ENCODE measurements at regions not wholly inside any gene's neighbourhood (a gene's known extent, or its start where the extent isn't known, plus 50 kb on each side); places are given as distances from the start of the nearest gene placed in this dataset.

DNA sequence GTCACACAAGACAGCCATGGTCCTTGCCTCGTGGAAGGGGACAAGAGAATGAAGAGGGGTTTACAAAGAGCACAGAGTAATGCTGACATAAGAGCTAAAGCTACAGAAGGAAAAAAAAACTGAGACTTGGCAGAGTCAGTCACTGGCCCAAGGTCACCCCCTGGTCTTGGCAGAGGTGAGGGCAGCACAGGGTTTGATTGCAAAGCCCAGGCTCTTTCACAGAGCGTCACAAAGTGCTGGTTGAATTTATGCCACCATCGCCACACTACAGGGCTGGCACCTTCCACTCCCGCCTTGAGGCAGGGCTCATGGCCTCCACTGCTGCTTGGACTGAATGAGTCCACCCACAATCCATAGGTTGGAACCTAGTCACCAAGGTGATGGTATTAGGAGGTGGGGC lies 190.2 kb downstream of the INHBB start:
- TF ChIP-seq, protein P1, sequence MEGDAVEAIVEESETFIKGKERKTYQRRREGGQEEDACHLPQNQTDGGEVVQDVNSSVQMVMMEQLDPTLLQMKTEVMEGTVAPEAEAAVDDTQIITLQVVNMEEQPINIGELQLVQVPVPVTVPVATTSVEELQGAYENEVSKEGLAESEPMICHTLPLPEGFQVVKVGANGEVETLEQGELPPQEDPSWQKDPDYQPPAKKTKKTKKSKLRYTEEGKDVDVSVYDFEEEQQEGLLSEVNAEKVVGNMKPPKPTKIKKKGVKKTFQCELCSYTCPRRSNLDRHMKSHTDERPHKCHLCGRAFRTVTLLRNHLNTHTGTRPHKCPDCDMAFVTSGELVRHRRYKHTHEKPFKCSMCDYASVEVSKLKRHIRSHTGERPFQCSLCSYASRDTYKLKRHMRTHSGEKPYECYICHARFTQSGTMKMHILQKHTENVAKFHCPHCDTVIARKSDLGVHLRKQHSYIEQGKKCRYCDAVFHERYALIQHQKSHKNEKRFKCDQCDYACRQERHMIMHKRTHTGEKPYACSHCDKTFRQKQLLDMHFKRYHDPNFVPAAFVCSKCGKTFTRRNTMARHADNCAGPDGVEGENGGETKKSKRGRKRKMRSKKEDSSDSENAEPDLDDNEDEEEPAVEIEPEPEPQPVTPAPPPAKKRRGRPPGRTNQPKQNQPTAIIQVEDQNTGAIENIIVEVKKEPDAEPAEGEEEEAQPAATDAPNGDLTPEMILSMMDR (IDR thresholded peaks at IDR 0.05): no peak
- peaks cover 0 to 22% of the 10 kb centered on the region in 2 experiments for H3K9me3 ChIP-seq (ENCODE audit: control insufficient read depth in 1 of 2, insufficient read depth in 1 of 2, low read length in 2 of 2)
- no peaks in the 10 kb centered on the region for H3K27me3 ChIP-seq (ENCODE audit: control insufficient read depth in 1 of 2, insufficient read depth in 2 of 2, low read length in 2 of 2)
- Mint-ChIP-seq H3K4me1 (ENCODE audit: low read depth) (no peaks in the 10 kb centered on the region), H3K36me3 (ENCODE audit: low read depth) (no peaks in the 10 kb centered on the region), H3K27ac (no peak overlapping the region), H3K4me3 (no peak overlapping the region), H3K27me3 (peaks cover 4% of the 10 kb centered on the region), H3K9me3 (no peaks in the 10 kb centered on the region)
- no peak overlapping the region for H3K27ac ChIP-seq (ENCODE audit: low read depth in 1 of 2, low read length in 2 of 2)
- no peaks in the 10 kb centered on the region for H3K36me3 ChIP-seq (ENCODE audit: insufficient read depth, low read length)
- intact Hi-C loops (cut with DNase I, micrococcal nuclease): no loop called here
- ATAC-seq (ENCODE audit: poor library complexity) (no peak), DNase-seq (no peak)
- POLR2A ChIA-PET: no interaction called here
- no peaks in the 10 kb centered on the region for H3K4me1 ChIP-seq (ENCODE audit: insufficient read depth, low read length)
- CTCF ChIA-PET: no interaction called here
- no peak overlapping the region for H3K4me3 ChIP-seq (ENCODE audit: low read length)

DNA sequence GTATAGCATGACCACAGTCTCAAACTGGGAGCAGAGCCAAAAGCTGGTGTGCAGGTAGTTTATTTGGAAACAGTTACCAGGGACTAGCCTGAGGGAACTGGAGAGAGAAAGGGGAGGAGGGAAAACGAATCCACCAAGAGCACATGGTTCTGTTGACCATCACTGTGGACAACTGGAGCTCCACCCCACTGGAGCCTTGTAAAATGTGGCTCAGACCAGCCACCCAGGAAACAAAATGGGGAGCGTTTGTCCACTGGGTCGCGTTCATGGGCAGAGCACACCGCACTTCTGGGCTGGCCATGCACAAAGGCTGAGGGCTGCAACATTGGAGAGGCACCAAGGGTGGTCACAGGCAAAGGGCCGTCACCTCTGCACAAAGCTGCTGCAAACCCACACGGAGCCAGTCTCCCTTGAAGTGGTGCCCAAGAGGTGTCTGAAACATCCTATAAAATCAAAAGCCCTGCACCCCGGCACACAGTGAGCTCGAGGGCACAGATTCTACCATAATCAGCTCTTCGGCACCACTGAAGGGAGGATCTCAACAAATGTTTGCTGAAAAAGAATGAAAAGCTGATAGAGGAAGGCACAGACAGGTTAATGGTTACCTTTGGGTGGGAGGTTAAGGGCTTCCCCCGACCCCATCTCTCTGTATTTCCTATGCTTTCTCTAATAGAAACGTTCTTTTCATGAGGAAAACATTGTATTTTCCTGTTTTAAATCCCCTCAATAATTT lies 192.9 kb downstream of the INHBB start:
- no peak overlapping the region for H3K27ac ChIP-seq (ENCODE audit: low read depth in 1 of 2, low read length in 2 of 2)
- no peak overlapping the region for H3K4me3 ChIP-seq (ENCODE audit: low read length)
- DNase-seq (no peak), ATAC-seq (ENCODE audit: poor library complexity) (no peak)
- no peaks in the 10 kb centered on the region for H3K36me3 ChIP-seq (ENCODE audit: insufficient read depth, low read length)
- Mint-ChIP-seq H3K9me3 (no peaks in the 10 kb centered on the region), H3K27me3 (peaks cover 10% of the 10 kb centered on the region), H3K4me3 (no peak overlapping the region), H3K4me1 (ENCODE audit: low read depth) (no peaks in the 10 kb centered on the region), H3K36me3 (ENCODE audit: low read depth) (no peaks in the 10 kb centered on the region), H3K27ac (no peak overlapping the region)
- CTCF ChIA-PET: no interaction called here
- POLR2A ChIA-PET: no interaction called here
- TF ChIP-seq, protein P1 (IDR thresholded peaks at IDR 0.05): no peak
- no peaks in the 10 kb centered on the region for H3K4me1 ChIP-seq (ENCODE audit: insufficient read depth, low read length)
- H3K27me3 ChIP-seq (ENCODE audit: control insufficient read depth in 1 of 2, insufficient read depth in 2 of 2, low read length in 2 of 2): no peaks in the 10 kb centered on the region
- intact Hi-C loops (cut with DNase I, micrococcal nuclease): no loop called here
- peaks cover 0 to 6% of the 10 kb centered on the region in 2 experiments for H3K9me3 ChIP-seq (ENCODE audit: control insufficient read depth in 1 of 2, insufficient read depth in 1 of 2, low read length in 2 of 2)

DNA sequence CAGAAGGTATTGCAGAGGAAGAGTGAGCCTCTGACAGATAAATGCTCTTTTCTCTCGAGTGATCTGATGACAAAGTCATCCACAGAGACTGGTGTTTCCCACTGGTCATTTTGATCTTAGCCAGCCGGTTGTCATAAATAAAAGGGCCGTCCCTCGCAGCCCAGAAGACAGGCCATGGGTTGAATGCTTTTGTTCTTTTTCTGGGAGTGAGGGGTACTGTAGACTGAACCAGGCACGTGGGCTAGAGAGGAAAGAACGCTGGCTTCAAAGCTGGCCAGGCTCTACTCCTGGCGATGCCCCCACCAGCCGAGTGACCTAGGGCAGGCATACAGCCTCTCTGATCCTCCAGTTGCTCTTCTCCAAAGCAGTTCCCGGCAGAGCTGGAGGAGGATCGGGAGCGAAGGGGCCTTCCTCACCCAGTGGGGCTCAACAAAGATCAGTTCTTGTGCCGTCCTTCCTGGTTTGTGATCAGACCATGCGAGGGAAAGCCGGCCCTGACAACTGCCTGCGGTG lies 193.5 kb downstream of the INHBB start:
- no peak overlapping the region for H3K27ac ChIP-seq (ENCODE audit: low read depth in 1 of 2, low read length in 2 of 2)
- H3K4me1 ChIP-seq (ENCODE audit: insufficient read depth, low read length): no peaks in the 10 kb centered on the region
- Mint-ChIP-seq H3K4me1 (ENCODE audit: low read depth) (no peaks in the 10 kb centered on the region), H3K4me3 (no peak overlapping the region), H3K9me3 (no peaks in the 10 kb centered on the region), H3K36me3 (ENCODE audit: low read depth) (no peaks in the 10 kb centered on the region), H3K27ac (no peak overlapping the region), H3K27me3 (peaks cover 10% of the 10 kb centered on the region)
- TF ChIP-seq, protein P1 (IDR thresholded peaks at IDR 0.05): no peak
- no peaks in the 10 kb centered on the region for H3K36me3 ChIP-seq (ENCODE audit: insufficient read depth, low read length)
- no peaks in the 10 kb centered on the region for H3K27me3 ChIP-seq (ENCODE audit: control insufficient read depth in 1 of 2, insufficient read depth in 2 of 2, low read length in 2 of 2)
- ATAC-seq (ENCODE audit: poor library complexity): no peak
- no peak for DNase-seq
- ChIA-PET POLR2A (no interaction called here), CTCF (no interaction called here)
- intact Hi-C loops (cut with DNase I, micrococcal nuclease): no loop called here
- H3K4me3 ChIP-seq (ENCODE audit: low read length): no peak overlapping the region
- peaks cover 0 to 2% of the 10 kb centered on the region in 2 experiments for H3K9me3 ChIP-seq (ENCODE audit: control insufficient read depth in 1 of 2, insufficient read depth in 1 of 2, low read length in 2 of 2)
